Mucosa of descending colon (tissue), 3 donors: ENCODE measurements at regions not wholly inside any gene's neighbourhood (a gene's known extent, or its start where the extent isn't known, plus 50 kb on each side); places are given as distances from the start of the nearest gene placed in this dataset.
"Not testable (repeated sequence)": the region's sequence is repeated elsewhere in the genome, so short reads cannot be mapped to it uniquely, and the experiment has no call there.

Experiments
- ATAC-seq: fragments of 200-7000 bp; cut with Tn5 transposase; one replicate; pipeline ENCODE4 v1.9.1; 2020; ENCODE audit warnings: mild to moderate bottlenecking, moderate library complexity
- DNase-seq, 3 donors: peaks; one replicate each; pipeline ENCODE4 v3.0.0-alpha.2; 2020
- H3K36me3 ChIP-seq: fragments of 200-600 bp; one replicate; pipeline ENCODE4 v1.8.0; 2021; ENCODE audit warnings: low read depth, mild to moderate bottlenecking
- H3K4me1 ChIP-seq: fragments of 200-600 bp; one replicate; pipeline ENCODE4 v1.8.0; 2021; ENCODE audit warnings: low read depth, mild to moderate bottlenecking
- H3K4me3 ChIP-seq: fragments of 200-600 bp; one replicate; pipeline ENCODE4 v1.8.0; 2021; ENCODE audit warnings: mild to moderate bottlenecking
- H3K9me3 ChIP-seq: fragments of 200-600 bp; one replicate; pipeline ENCODE4 v1.8.0; 2021; ENCODE audit warnings: mild to moderate bottlenecking
- intact Hi-C, 2 donors: fragments of 100-400 bp; cut with DNase I in 1 of 2; cut with micrococcal nuclease in 1 of 2; formaldehyde crosslinking; loops; one replicate each; pipeline versions ENCODE4 v1.11.0 to v1.11.1; 2022; cut with DNase I, micrococcal nuclease
- TF ChIP-seq, protein P1 (sequence below): fragments of 200-600 bp; IDR thresholded peaks from one replicate; pipeline ENCODE4 v1.8.0; 2022; ENCODE audit warnings: antibody characterized with exemption, mild to moderate bottlenecking
- donor health status: DM: no; HTN: no; CAD: no; lungs with moderate emphysema.
- donor health status: DM: no; HTN: no; CAD: no.
- donor health status: DM: no; HTN: yes; CAD: no.

DNA sequence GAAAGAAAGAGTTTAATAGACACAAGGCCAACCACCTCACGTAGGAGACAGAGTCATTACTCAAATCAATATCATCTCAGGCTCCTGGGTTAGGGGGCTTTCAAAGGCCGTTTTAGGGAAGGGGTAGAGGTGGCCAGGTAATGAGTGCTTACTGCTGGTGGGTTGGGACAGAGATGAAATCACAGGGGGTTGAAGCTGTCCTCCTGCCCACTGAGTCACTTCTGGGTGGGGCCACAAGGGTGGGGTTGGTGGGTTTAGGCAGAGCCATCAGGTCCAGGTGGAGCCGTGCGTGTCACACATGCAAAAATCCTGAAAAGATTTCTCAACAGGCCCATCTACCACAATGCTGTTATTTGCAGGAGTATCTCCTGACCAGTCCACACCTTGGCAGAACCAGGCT, 167.0 kb upstream of the EXOC2 start:
- no peaks in the 10 kb centered on the region for H3K9me3 ChIP-seq
- no peaks in the 10 kb centered on the region for H3K36me3 ChIP-seq
- H3K4me3 ChIP-seq = no peak overlapping the region
- ATAC-seq (no peak), DNase-seq (no peak)
- TF ChIP-seq, protein P1, sequence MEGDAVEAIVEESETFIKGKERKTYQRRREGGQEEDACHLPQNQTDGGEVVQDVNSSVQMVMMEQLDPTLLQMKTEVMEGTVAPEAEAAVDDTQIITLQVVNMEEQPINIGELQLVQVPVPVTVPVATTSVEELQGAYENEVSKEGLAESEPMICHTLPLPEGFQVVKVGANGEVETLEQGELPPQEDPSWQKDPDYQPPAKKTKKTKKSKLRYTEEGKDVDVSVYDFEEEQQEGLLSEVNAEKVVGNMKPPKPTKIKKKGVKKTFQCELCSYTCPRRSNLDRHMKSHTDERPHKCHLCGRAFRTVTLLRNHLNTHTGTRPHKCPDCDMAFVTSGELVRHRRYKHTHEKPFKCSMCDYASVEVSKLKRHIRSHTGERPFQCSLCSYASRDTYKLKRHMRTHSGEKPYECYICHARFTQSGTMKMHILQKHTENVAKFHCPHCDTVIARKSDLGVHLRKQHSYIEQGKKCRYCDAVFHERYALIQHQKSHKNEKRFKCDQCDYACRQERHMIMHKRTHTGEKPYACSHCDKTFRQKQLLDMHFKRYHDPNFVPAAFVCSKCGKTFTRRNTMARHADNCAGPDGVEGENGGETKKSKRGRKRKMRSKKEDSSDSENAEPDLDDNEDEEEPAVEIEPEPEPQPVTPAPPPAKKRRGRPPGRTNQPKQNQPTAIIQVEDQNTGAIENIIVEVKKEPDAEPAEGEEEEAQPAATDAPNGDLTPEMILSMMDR = no peak
- no peaks in the 10 kb centered on the region for H3K4me1 ChIP-seq
- intact Hi-C loops = no loop called here

DNA sequence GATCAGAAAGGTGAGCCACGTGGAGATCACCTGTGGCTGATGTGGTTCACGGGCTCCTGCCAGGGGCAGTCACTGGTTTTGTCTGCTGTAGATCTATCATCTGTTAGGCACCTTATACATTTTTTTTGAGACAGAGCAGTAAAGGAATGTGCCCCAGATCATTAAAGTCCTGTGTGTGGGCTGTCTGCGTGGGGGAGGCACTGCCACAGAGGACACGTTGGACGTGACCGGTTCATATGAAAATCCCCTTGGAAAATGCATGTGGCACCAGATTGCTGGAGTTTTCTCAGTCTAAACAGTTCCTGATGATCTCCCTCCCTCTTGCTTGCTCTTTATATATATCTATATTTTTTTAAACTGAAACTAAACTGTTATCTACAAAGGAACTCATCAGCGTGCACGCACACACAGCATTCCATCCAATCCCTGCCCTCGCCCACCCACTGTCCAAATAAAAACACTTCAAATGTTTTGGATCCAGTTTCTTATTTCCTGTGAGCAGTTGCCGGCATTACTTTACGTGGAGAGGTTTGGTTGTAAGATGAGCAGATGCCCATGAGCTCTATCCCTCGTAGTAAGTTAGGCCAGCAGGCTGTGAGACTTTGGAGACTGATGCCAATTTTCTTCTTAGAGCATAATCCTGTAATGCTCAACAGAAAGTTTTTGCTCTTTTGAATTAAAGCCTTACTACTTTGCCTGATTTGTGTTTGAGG, 161.6 kb upstream of the EXOC2 start:
- no peak overlapping the region for H3K4me3 ChIP-seq
- no peaks in the 10 kb centered on the region for H3K36me3 ChIP-seq
- TF ChIP-seq, protein P1 = no peak
- no peaks in the 10 kb centered on the region for H3K4me1 ChIP-seq
- intact Hi-C loops = no loop called here
- ATAC-seq (no peak), DNase-seq (no peak)
- H3K9me3 ChIP-seq = no peaks in the 10 kb centered on the region

DNA sequence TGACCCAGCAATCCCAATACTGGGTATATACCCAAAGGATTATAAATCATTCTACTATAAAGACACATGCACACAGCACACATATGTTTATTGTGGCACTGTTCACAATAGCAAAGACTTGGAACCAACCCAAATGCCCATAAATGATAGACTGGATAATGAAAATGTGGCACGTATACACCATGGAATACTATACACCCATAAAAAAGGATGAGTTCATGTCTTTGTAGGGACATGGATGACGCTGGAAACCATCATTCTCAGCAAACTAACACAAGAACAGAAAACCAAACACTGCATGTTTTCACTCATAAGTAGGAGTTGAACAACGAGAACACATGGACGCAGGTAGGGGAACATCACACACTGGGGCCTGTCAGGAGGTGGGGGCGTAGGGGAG, 159.3 kb upstream of the EXOC2 start:
- H3K9me3 ChIP-seq, H3K4me3 ChIP-seq, intact Hi-C loops, DNase-seq, ATAC-seq, H3K4me1 ChIP-seq, H3K36me3 ChIP-seq: not testable (repeated sequence)

DNA sequence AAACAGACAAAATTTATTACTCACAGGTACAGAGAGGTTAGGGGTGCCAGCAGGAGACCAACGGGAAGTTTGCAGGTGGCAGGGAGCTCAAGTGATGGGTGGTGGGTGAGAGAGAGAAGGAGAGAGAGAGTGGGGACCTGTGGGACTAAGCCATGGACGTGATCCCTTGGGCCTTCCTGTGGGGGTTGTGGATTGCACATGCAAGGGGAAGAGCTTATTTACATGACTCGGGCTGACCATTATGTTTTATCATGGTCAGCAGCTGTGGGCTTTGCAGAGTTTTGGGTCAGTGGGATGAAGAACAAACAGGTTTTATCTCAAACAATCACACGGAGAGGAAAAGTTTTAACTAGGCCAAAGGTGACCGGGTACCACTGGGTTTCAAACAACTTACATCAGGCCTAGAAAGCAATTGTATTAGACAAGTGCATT, 156.2 kb upstream of the EXOC2 start:
- TF ChIP-seq, protein P1 = no peak
- no peak for DNase-seq
- no peaks in the 10 kb centered on the region for H3K4me1 ChIP-seq
- ATAC-seq = no peak
- H3K9me3 ChIP-seq = no peaks in the 10 kb centered on the region
- H3K4me3 ChIP-seq = no peak overlapping the region
- H3K36me3 ChIP-seq = no peaks in the 10 kb centered on the region
- intact Hi-C loops = no loop called here

DNA sequence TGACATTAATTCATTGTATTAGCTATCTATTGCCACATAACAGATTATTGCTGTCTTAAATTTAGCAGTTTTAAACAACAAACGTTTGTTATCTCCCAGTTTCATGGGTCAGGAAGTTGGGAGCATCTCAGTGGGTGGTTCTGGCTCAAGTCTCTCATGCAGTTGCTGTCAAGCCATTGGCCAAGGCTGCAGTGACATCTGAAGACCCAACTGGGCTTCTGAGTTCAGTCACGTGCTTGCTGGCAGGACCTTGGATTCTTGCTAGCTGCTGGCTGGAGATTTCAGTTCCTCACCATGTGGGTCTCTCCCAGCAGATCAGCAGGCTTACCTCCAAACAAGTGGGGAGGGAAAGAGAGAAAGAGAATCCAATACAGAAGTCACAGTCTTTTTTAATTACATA, 152.6 kb upstream of the EXOC2 start:
- Histone ChIP-seq H3K4me3 (no peak overlapping the region), H3K4me1 (no peaks in the 10 kb centered on the region), H3K9me3 (no peaks in the 10 kb centered on the region), H3K36me3 (no peaks in the 10 kb centered on the region)
- ATAC-seq (no peak), DNase-seq (no peak)
- TF ChIP-seq, protein P1 = no peak
- intact Hi-C loops = no loop called here

DNA sequence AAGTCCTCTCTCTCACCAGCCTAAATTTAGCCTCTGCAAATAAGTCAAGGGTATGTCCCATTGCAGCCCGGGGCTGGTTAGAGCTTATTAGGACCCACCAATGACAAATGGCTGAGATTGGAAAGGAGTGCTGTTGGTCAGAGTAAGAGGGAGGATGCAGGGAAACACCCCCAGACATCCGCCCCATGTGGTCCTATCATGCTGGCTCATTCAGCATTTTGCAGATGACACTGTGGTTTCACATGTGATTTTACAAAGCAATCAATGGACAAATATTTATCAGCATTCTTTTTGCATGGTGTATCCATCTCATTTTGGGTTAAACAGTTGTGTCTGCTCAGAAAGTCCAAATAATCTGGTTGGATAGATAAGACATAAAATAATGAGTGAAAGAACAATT, 152.2 kb upstream of the EXOC2 start:
- Histone ChIP-seq H3K9me3 (no peaks in the 10 kb centered on the region), H3K4me1 (no peaks in the 10 kb centered on the region), H3K4me3 (no peak overlapping the region), H3K36me3 (no peaks in the 10 kb centered on the region)
- TF ChIP-seq, protein P1 = no peak
- no peak for DNase-seq
- intact Hi-C loops = no loop called here
- no peak for ATAC-seq
